ENCODE measurements at regions not wholly inside any gene's neighbourhood (a gene's known extent, or its start where the extent isn't known, plus 50 kb on each side); places are given as distances from the start of the nearest gene placed in this dataset.

- TF ChIP-seq CTCF (IDR thresholded peaks at IDR 0.05) (no peak), POLR2A (IDR thresholded peaks at IDR 0.05) (no peak)
These were observed 65.2 kb upstream of the MARK1 start for GRCh38 chr1:220462752-220463151.

All from body of pancreas (tissue), 4 donors.